GM21360 (cell line): ENCODE measurements at regions not wholly inside any gene's neighbourhood (a gene's known extent, or its start where the extent isn't known, plus 50 kb on each side); places are given as distances from the start of the nearest gene placed in this dataset.
"Not testable (repeated sequence)": the region's sequence is repeated elsewhere in the genome, so short reads cannot be mapped to it uniquely, and the experiment has no call there.

ENCODE experiments used
- ATAC-seq: cut with Tn5 transposase; IDR thresholded peaks from one replicate; pipeline ENCODE4 v1.9.1; 2021; ENCODE audit warnings: mild to moderate bottlenecking, moderate library complexity; ENCODE audit not compliant: unreplicated experiment

DNA sequence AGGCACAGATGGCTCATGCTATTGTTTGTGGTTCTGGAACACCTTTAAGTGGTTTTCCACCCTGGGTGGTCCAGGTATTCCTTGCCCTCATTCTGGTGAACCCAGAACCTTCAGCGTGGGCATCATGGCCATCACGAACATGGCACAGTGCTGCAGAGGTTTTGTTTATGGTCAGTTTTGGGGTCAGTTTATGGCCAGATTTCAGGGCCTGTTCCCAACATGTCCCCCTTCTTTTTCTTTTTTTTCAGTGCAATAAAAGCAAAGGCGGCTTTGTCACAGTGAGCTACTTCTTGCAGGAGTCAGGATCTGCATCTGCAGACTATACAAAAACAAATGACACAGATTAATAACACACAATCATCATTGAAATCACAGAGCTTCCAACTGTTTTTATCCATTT is 1085.0 kb upstream of the ALCAM start:
- no peak for ATAC-seq

DNA sequence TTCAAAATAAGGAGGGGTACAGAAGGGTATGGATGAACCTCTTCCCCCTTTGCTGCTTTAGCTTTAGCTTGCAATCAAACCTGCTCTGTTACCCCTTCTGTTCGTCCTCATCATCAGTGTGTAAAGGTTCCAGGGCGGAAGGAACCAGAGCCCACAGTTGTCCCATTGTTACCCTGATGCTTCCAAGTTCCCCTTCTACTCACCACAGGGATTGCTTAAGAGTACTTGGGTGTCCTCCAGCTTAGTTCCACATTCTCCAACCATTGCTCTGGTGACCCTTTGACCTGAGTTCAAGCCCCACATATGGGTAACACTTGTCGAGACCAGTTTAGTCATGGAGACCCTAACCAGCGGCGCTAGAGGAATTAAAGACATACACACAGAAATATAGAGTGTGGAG is 1080.1 kb upstream of the ALCAM start:
- ATAC-seq: no peak

DNA sequence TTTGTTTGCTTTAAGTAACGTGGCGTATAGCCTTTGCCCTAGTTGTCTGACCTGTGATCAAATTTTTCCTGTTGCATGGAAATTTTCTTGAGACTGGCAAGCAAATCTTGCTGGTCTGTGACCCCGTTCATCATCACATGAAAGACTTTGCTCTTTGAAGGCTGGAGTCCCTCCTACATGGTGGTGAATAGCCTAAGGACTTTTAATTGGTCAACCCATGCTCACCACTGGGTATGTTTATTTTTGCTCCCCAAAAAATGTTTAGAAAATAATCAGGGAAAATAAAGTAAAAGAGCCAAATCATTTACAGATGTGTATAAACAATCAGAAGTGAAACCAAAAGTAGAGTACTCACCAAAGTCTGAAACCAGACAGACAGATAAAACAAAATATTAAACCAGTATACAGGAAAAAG is 1075.3 kb upstream of the ALCAM start:
- ATAC-seq: peak; percentile 53

DNA sequence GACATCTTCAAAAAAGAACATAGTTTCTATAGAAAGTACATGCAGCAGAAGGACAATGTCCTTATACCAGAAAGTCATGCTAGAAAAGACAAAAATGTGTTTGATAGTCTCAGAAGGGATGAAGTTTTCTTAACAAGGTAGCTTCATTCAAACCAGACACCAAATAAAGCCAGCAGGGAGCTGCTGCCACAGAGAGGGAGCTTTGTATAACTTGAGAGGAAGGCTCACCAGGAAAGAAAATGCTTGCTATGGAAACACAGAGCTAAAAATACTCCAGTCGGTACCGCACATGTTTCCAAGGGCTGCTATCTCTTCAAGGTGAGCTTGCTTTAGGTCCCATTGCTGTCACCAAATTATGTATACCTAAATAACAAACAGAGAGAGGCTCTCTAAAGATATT is 1074.8 kb upstream of the ALCAM start:
- ATAC-seq: peak; percentile 20

DNA sequence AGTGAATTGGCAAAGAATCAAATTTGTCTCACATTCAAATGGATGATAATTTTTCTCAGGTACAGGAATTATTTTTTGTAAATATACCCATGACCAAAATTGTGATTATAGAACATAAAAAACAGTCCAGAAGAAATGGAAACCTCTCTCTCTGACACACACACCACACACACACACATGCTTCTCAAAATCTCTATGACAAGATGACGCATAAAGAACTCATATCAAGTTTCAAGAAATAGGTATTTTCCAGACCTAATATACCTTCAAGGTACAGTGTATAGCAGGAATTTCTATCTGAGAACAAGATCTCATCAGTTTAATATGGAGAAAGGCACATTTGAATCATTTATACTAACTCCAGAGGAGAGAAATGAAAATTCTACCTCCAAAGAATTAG is 1069.1 kb upstream of the ALCAM start:
- no peak for ATAC-seq

DNA sequence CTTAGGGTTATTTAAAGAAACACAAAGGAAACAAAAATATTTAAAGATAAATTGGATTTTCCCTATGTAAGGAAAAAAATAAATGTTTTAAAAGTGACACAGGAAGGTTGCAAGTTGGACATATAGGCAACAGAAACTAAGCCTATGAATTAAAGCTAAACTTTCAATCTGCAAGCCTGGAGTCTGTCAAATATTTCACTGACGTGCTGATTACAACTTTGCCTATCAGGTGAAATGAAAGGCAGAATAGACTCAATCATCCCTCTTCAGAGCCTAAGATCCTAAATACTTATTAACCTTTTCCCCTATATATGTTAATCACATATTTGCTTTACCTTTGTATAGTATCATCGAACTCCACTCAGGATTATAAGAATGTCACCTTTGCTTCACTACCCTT is 1068.0 kb upstream of the ALCAM start:
- ATAC-seq: no peak

- no peak for ATAC-seq
Measured at GRCh38 chr3:104316118-104316517, 1050.6 kb upstream of the ALCAM start.

DNA sequence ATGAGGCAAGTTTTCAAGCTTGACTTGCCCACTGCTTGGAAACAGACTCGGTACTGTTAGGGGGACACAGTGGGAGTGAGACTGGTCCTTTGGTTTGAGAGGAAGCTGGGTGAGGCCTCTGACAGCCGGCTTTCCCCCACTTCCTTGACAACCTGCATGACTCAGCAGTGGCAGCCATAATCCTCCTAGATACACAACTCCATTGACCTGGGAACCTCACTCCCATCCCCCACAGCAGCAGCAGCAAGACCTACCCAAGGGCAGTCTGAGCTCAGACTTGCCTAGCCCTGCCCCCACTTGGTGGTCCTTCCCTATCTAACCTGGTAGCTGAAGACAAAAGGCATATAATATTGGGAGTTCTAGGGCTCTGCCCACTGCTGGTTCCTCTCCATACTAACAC is 1043.5 kb upstream of the ALCAM start:
- no peak for ATAC-seq

DNA sequence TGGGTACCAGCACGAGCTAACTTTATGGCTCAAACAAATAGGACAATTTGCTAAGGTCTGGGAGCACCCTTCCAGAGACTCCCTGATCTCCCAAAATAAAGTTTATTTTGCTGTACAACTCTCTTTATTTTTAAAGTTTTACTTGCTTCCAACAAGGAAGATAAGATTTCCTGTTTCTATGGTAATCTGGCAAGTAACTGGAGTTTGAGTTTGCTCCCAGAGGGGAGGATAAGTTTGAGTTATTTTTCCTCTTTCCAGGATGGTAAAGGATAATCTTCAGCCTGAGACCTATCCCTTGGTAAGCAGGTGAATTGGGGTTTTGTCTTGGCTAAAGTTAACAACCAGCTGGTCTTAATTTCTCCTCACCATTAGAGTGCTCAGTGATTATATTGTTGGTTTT is 1019.4 kb upstream of the ALCAM start:
- ATAC-seq: no peak

- ATAC-seq: no peak
Measured at GRCh38 chr3:104349836-104350235, 1016.9 kb upstream of the ALCAM start.

DNA sequence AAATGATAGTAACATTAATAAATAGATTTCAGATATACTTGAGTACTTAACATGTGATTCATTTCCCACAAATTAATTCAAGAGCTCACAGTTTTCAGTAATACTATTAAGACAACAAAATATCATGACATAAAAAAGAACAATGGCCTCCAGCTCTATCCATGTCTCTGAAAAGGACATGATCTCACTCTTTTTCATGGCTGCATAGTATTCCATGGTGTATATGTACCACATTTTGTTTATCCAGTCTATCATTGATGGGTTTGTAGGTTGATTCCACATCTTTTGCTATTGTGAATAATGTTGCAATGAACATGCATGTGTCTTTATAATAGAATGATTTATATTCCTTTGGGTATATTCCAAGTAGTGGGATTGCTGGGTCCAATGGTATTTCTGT is 1012.8 kb upstream of the ALCAM start:
- ATAC-seq: no peak

DNA sequence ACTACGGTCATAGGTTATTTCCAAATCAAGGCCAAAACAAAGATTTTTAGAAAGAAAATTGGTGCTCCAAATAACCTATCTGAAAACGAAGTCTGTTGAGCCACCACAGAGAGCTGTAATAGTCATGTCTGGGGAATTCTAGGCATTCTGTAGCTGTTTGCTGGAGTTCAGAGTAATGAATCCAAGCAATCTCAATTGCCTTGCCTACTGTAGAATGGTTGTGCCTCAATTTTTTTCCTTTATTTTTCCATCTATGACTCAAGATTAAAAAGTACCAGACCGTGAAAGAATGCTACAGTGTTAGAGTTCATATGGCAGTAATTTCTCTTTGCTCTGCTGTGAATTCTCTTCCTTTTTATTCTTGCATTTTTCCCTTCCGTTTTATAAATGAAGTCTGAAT is 1007.2 kb upstream of the ALCAM start:
- no peak for ATAC-seq

- ATAC-seq: no peak
Measured at GRCh38 chr3:104360038-104360437, 1006.7 kb upstream of the ALCAM start.

DNA sequence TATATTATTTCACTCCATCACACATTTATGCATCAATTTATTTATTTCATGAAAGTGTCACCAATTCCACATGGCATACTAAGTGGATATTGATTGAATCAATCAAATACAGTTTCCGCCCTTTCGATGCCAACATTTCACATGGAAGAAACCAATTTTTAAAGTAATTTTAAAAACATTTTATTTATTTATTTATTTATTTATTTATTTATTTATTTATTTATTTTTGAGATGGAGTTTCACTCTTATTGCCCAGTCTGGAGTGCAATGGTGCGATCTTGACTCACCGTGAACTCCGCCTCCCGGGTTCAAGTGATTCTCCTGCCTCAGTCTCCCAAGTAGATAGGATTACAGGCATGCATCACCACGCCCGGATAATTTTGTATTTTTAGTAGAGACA is 1005.0 kb upstream of the ALCAM start:
- not testable (repeated sequence) for ATAC-seq

- ATAC-seq: no peak
Measured at GRCh38 chr3:104362319-104362718, 1004.4 kb upstream of the ALCAM start.

DNA sequence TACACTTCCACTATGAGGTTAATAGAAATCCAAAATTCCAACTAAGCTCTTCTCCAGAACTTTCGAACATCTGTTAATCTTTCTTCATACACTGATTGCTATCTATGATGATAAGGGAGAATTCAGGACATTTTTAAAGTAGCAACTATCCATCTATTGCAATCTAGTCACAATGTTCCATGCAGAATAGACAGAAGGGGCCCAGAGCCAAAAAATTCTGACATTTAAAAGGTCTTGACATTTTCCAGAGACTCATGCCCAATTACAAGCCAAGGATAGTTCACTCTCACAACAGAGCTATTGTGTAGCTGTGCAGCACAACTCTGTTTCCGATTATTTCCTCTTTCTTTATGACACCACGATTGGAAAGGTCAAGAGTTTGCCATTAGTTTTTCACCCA is 999.7 kb upstream of the ALCAM start:
- no peak for ATAC-seq

GRCh38 chr3:104368760-104369159 is 997.9 kb upstream of the ALCAM start:
- ATAC-seq: no peak

DNA sequence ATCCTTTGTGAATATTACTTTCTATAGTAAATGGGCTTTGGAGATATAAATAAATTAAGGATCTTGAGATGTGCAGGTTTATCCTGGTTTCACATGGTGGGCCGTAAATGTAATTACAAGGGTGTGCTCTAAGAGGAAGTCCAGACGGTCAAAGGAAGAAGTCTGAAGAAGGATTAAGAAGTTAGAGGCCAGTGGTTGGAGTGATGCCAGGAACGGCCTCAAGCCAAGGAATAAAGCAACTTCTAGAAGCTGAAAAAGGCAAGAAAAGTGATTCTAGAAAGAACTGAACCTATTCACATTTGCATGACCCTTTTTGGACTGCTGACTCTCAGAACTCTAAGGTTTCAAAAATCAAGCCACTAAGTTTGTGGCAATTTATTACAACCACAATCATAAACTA is 981.3 kb upstream of the ALCAM start:
- no peak for ATAC-seq

DNA sequence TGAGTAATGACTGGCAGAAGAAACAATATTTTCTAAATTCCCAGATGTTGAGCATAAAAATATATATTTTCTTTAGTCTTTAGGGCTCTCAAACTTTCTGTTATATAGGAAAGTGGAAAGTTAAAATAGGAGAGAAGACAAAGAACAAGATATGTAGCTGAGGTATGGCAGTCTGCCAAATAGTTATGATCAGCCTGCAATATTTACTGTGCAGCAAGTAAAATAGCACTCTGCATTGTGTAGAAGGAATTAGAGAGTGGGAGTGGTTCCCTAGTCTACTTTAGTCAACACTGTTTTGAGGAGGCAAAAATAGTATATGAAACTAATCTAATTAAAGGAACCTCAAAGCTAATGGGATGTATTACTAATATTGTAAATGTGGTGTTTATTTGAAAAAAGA is 978.1 kb upstream of the ALCAM start:
- no peak for ATAC-seq

DNA sequence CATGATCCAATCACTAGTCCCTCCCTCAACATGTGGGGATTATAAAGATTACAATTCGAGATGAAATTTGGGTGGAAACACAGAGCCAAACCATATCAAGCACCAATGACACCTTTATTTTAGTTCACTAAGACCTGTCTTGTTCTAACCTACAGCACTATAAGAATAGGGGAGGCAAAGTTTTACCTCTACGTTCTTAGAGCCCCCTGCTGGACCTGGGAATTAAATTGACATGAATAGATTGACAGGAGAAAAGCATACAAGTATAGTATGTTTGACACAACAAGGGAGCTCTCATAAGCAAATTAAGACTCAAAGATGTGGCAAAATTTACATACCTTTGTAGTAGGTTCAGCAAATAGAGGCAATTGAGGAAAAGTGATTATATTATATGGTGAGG is 974.4 kb upstream of the ALCAM start:
- no peak for ATAC-seq

- no peak for ATAC-seq
Measured at GRCh38 chr3:104396974-104397669, 969.6 kb upstream of the ALCAM start.

DNA sequence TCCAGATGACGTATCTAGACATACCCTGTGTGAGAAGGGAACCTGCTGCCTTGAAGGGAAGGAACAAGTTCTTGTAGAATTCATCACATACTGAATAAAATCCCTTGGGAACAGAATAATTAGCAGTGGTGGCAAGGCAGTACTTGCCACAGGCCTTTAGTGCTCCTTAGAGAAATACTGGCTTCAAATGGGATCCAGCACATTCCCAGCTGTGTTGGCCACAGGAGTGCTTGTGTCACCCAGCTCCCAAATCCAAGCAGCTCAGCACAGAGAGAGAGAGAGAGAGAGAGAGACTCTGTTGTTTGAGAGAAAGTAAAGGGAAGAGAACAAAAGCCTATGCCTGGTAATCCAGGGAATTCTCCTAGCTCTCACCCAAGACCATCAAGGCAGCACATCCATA is 969.0 kb upstream of the ALCAM start:
- ATAC-seq: no peak

DNA sequence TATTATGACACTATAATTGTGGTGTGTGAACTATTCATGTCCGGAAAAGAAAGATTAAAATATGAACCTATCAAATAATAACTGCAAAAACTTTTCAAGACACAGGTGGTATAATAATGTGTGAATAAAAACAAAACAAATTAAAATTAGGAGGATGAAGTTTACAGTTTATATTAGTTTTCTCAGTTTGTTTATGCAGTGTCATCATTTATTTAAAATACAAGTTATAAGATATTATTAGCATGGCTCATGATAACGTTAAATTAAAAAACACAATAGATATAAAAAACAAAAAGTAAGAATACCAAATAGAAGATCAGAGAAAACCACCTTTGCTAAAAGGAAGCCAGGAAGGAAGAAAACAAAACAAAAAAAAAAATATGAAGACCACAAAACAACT is 963.8 kb upstream of the ALCAM start:
- no peak for ATAC-seq
